Activated CD4-positive, CD25-positive, alpha-beta regulatory T cell treated with anti-CD3 and anti-CD28 coated beads, Interleukin-2, amount 50 U/mL, for 72 hours (primary cell): ENCODE measurements at regions not wholly inside any gene's neighbourhood (a gene's known extent, or its start where the extent isn't known, plus 50 kb on each side); places are given as distances from the start of the nearest gene placed in this dataset.
"Not testable (repeated sequence)": the region's sequence is repeated elsewhere in the genome, so short reads cannot be mapped to it uniquely, and the experiment has no call there.

ENCODE experiments used
- DNase-seq: peaks from one replicate; pipeline ENCODE4 v3.0.0; 2021

DNA sequence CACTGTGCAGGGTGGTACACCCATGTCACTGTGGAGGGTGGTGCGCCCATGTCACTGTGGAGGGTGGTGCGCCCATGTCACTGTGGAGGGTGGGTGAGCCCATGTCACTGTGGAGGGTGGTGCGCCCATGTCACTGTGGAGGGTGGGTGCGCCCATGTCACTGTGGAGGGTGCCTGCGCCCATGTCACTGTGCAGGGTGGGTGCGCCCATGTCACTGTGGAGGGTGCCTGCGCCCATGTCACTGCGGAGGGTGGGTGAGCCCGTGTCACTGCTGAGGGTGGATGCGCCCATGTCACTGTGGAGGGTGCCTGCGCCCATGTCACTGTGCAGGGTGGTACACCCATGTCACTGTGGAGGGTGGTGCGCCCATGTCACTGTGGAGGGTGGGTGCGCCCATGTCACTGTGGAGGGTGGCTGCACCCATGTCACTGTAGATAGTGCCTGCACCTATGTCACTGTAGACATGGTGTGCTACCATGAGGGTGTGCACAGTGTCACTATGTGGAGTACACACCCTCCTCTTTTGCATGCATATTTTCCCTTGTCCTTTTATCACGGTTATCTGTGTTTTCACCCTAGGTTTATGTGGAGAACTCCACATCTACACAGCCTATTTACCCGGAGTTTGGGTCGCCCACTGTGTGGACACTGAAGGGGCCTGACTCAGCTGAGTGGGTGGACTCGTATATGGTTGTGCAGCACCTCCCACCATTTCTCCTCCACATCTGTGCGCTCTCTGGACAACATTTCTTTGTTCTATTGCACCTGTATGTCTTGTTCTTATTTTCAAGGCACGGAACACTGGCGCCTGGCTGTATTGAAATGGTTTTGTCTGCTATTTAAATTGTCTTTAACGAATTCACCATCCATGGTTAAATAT lies 222.4 kb downstream of the ERMARD start:
- not testable (repeated sequence) for DNase-seq

DNA sequence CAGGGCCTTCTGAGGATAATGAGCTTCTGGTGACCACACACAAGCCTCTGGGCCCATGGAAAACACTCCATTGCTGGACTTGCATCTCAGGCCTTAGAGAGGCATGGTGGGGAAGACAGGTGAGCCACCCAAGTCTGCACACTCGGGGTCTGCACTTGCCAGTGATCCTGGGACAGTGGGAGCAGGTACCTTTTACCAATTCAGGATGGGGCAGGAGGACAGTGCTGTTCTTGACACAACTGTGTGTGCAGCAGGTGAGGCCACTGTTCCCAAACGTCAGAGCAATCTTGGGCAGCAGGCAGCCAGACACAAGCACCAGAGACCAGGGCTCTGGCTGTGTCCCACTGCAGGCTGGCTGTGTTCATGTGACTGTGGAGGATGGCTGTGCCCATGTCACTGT lies 221.3 kb downstream of the ERMARD start:
- DNase-seq, result no peak

DNA sequence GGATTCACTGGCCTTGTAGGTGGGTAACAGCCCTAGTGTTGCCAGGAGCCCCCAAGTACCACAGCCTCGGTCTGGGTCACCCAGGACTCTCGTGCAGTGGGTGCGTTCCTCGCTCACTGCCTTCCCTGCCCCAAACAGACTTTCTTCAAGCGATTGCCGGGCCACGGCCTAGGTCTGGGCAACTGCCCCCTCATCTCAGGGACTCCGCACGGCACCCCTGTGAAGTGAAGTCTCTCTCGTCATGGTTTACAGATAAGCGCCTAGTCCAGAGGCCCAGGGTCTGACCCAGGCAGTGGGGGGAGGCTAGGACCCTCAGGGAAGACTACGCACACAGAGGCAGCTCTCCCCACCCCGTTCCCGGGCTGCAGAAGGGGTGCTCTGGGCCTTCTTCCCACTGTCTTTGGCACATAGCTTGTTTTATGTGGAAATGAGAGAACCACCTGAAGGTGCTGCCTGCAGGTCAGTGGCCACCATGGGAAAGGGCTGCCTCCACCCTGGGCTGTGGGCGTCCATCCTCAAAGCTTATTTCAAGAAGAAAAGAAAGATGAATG lies 220.8 kb downstream of the ERMARD start:
- no peak for DNase-seq

DNA sequence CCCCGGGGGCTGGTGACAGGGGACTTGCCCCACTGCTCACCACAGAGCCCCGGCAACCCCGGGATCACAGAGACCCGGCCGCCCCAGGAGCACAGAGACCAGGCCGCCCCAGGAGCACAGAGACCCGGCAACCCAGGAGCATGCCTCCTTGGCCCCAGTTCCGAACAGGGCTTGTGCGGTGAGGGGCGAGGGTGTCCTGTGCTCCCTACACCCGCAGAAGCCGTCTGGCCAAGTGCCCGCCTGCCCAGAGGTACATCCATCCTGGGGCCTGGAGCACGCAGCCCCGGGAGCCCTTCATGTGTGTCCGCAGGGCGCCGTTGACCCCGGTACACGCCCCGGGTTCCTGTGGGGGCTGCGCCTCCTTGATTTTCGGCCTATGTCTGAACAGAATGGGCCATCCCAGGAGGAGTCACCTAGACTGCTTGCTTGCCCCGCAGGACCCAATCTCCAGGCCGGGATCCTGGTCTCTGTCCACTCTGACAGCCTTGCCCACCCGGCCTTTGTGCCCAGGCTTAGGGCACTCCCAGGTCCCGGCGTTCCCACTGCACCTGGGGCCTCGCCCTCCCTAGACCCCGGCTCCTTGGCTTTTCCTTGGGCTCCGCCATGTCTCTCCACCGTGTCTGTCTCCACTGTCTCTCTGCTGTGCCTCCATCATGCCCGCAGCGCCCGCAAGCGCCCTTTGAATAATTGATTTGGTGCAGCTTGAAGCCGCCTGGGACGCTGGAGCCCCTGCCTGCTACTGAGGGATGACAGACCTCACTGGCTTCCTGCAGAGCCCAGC lies 219.8 kb downstream of the ERMARD start:
- DNase-seq, result peak; percentile 27

DNA sequence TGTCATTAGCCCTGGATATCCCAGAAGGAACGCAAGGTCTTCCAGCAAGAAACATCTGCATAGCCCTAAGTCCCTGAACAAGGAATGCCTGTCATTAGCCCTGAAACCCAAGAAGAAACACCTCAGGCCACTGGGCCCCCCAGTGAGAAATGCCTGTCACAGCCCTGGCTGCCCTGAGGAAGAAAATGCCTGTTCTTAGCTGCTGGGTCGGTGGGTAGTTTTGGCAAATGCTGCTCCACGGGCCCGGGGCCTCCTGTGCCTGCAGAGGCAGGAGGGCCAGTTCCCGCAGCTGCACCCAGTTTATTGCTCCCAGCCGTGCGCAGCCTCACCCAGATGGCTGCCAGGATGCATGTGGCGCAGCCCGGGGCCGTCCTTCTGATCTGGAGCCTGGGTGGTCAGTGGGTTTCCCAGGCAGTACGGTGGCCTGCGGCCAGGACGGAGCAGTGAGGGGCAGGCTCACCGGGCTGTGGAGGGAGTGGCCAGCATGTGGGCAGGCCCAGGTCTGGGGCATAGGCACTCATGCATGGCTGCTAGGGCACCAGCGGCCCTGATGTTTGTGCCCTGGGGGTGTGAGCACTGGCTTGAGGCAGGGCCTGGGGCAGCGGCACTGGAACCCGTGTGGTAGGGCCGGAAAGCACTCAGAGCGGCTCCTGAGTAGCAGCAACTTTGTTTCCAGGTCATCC lies 219.0 kb downstream of the ERMARD start:
- DNase-seq, result no peak

DNA sequence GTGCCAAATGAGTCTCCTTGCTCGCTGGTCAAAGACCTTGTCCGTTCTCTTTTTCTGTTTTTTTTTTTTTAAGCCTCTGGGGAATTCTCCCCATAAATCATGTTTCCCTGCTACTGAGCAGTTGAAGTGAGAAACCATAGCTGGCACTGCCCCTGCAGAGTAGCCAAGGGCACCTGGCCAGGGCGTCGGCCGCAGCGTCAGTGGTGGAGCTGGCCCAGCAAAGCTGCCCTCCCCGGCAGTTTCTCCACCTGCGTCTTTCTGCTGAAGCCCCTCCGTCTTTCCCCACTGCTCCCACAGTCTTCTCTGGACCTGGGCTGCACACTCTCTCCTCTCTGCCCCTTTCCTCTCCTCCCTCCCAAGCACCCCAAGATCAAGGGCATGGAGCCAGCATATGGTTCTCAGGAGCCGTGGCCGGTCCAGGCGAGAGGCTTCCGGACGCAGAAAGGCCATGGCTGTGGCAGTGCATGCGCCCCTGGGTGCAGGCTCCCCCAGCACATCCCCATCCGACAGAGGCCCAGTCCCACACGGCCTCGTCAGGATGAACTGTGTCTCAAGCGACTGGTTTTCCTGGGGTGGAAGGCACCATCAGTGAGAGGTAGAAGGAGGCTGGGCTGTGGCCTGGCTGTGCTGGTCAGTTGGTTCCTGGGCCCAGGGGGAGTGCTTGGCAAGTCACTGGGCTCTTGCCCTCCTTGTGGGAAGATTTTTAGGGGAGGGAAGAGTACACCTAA lies 218.1 kb downstream of the ERMARD start:
- no peak for DNase-seq

DNA sequence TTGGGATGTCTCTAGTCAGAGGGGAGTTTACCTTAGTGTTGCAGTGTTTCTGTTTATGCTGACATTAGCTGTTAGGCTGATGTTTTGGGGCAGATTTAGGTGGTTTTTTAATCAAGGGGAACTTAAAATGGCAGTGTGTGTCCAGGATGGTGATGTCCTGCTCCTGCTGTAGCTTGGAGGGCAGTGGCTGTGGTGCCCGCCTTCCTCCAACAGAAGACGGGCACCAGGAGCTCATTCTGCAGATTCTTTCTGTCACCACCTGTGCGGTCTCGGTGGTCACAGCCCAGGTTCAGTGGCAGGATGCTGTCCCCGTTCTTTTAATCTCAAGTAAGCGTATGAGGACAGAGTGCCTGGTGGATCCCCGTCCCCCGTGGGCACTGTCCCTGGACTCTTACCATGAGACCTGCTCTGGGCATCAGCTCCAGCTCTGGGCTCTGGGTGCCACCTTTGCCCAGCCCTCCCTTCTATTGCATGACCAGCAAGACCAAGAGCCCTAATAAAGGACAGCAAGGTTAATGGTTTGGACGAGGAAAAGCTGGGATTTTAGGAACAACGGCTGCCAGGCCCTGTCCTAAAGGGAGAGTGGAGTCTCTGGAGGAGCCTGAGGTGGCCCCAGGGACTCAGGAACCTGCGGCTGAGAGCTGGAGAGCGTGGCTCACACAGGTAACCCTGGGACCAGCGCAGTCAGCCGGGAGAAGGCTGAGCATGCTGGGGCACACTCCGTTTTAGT lies 217.3 kb downstream of the ERMARD start:
- no peak for DNase-seq

DNA sequence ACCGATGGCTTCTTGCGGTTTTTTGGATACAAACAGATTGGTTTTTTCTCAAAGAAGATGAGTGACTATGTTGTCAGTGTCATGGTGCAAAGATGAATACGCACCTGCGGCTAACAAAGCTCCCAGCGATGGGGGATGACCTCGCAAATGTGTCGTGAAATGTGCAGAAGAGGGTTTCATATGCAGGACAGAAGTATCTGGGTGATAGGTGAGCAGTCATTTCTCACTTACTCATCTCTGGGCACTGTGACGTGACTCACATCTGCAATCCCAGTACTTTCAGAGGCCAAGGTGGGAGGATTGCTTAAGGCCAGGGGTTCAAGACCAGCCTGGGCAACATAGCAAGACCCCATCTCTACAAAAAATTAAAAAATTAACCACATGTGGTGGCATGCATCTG lies 216.3 kb downstream of the ERMARD start:
- DNase-seq, result no peak

DNA sequence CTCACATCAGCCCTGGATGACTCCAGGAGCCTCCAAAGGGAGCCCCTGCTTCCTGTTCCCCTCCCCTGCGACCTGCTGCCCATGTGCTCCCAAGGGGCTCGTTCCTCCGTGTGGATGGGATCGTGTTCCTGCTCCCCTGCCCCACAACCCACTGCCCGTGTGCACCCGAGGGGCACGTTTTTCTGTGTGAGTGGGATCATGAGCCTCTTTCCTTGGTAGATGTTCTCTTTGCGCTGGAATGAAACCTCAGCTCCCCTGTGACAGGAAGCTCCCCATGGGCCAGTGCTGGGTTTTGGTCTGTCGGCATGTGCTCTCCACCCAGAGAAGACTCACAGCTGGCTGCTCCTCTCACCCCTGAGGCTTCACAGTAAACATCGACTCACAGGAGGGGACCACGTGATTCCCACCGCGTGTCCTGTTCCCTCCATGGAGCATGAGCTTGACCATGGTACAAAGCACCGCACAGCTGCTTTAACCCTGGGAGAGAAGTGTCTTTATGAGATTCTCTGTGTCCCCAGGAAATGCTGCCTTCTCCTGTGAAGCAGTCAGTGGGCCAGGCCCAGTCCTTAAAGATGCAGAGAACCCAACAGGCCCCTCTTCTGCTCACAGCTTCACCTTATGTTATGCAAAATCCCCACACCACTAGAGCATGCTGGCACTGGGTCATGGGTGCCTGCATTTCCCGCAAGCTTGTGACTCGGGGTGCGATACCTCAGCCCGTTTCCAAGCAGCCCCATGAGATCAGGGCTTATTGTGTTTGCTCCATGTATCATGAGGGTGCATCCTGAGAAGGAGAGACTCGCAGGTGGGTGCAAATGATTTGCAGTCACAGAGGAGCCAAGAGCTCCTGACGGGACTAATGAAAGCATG lies 215.1 kb downstream of the ERMARD start:
- peak; percentile 23 for DNase-seq

DNA sequence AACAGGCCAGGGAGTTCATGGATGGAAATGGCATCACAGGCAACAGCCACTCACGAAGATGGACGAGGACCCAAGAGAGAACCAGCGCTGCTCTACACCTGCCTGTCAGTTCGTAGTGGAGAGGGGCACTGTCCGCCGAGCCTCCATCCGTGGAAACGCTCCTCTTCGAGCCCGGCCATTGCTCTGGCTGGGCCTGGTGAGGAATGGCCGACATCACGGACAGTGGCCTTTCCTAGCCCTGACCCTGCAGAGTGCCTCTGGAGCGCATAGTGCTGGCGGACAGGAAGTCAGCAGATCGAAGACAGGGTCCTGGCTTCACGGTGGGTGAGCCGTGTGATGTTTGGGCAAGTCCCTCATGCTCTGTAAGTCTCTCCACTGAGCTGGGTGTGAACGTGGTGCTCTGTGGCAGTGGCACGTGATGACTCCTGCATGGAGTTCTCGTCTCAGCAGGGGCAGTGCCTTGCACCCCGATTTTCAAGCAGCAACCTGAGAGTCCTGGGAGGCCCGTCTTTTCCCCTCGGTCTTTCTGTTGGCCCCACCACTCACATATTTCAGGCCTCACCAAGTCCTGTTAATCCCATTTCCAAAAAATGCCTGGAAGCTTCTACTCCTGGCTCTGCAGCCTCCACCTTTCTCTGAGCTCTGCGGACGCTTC lies 214.4 kb downstream of the ERMARD start:
- peak; percentile 21 for DNase-seq

DNA sequence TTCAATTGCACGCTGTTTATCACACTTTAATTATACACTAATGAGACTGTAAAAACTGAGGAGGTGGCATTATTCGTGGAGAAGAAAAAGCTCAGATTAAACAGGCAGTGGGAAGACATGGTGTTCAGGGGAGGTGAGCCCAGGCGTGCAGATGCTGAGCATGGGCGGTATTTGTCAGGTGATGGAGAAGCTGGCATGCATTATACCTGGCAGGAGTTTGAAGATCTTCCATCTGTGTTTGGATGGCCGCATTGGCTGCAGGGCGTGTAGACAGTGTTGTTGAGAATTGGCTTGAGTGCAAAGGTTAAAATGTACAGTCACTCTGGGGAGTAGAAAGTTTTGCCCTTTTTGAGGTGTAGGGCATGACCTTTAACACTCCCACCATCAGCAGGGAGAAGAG lies 213.8 kb downstream of the ERMARD start:
- no peak for DNase-seq

DNA sequence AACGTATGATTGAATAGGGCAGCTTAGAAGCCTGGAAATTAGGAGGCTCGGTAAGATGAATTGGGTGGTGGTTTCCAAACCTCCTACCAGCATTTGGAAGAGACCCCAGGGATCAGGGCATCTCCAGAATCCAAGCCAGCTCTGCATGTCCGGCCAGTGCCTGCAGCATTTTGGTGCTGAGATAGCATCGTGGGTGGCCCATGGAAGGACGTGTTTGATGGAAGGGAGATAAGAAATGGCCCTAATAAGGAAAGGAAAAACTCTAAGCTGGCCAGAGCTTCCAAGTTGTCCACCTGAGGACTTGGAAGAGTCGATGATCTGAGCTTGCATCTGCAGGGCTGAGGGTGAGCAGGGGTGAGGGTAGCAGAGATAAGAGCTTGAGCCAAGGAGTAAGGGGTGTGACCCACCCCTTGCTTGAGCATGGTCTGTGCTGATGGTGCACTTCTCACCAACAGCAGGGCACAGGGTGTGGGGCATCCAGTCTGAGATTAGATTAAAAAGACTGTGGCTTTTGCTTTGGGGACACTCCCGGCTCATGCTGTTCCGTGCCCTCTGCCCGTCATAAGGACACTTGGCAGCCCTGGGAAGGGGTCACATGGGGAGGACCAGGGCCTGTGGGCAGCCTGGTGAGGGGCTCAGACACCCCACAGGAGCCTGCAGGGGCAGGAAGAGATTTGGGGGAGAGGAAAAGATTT lies 213.2 kb downstream of the ERMARD start:
- DNase-seq, result no peak

DNA sequence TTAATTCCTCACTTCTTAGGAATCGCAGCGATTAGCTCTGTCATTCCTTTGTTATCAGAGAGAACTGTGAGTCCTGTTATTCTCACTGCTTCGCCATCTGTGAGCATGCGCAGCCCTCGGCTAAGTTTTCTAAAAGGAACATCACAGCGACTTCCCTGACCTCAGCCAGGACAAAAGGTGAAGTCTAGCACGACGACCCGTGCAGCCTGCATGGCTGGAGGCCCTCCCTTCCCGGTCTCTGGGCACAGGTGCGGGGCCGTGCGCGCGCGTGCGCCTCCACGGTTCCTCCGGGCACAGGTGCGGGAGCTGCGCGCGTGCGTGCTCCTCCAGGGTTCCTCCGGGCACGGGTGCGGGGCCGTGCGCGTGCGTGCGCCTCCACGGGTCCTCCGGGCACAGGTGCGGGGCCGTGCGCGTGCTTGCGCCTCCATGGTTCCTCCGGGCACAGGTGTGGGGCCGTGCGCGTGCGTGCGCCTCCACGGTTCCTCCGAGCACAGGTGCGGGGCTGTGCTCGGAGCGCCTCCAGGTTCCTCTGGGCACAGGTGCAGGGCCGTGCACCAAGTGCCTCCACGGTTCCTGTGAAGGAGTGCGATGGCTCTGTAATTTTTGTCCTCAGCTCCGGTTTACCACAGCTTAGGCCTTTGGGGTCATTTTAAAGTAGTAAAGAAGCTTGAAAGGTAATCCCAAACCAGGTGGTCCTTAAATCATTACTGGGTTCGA lies 212.3 kb downstream of the ERMARD start:
- no peak for DNase-seq

DNA sequence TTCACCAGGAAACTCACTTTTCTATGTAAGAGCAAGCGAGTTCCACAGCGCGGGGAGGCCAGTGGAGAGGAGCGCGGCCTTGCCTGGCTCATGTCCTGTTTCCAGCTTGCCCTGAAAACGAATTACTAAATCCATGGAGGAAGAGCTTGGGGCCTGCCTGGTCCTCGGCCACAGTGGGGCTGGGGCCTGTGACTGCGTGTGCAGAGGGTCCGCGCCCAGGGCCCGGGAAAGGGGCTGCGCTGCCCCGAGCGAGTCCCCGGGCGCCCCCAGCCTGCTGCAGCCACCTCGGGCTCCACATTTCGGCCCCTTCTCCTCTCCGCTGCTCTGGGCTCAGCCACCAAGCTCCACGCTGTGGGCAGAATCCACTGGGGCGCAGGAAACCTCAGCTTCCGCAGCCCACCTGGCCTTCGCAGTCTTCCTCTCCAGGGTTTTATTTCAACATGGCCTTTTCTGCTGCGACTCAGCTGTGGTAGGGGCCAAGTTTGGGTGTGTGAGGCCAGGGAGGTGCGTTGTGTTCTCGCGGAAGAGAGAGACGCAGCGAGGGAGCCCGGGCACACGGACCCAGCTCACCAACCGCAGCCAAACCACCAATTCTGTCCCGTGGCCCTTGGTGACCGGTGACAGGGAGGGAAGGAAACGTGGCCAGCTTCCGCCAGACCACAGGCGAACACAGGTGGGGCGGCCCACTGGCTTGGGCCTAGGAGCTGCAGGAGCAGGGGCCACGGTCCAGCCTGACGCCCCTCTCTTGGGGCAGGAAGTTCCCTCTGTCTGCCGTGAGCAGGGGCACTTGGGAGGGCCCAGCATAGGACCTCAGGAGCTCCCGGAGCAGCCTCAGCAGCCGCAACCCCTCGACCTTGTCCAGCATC lies 211.4 kb downstream of the ERMARD start:
- DNase-seq, result peak; percentile 30

DNA sequence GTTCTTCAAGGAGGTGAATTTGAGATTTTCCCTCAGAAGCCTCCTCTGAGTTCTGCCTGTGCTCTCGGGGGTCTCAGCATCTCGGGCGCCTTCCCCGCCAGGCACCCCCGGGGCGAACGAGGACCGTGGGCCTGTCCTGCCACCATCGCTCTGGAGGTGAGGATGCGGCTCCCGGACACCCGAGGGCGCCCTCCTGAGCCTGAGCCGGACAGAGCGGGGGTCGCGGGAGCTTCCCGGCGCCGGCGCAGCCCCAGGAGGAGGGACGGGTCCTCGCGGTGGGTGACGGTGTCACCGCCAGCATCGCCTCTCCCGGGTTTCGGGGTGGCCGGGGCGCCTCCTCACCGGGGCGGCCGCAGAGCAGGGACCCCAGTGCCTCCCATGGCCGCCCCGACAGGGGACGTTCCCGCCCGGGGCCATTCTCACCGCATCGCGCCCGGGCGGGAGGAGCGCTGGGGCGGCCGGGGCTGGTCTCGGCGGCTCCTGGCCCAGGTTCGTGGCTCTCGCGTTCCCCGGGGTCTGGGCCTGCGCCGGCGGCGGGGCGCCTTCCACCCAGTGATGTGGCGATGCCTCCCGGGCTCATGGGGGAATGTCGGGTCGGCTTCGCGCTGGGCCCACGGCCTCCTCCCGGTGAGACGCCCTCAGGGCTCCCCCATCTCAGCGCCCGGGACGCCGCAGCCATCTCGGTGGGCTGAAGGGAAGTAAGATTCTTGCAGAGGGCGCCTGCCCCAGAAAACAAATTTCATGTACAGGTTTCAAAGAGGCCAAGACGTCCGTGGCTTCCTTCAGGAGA lies 210.5 kb downstream of the ERMARD start:
- peak; percentile 29 for DNase-seq

DNA sequence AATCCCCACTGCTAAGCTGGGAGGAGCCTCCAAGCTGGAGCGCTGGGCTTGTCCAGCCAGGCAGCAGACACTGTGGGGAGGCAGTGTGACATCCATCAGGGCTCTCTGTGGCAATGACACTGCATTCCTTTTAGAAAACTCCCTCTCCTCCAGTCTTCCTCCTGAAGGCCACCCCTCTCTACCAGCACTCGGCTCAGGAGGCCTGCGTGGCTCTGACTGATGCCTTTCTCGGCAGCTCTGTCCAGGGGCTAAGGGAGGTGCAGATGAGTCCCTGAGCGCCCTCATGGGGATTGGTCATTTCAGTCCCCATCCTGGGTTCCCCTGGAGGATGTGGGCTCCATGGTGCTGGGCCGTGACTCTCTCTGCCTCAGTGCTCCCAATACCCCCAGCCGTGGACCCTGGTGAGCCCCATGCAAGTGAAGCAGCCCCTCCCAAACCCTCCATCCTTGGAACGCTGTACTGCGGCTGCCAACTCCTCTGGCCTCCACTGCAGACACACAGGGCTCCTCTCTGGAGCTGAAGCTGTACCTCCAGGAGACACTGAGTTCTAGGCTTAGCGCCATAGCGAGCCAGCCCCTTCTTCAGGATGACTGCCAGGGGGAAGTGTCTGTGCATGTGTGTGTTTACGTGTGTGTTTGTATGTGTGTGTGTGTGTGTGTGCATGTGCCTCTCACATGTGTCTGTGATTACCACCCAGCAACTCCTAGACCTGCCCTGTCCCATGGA lies 209.6 kb downstream of the ERMARD start:
- peak; percentile 22 for DNase-seq
